GM12891 (cell line): ENCODE measurements at regions not wholly inside any gene's neighbourhood (a gene's known extent, or its start where the extent isn't known, plus 50 kb on each side); places are given as distances from the start of the nearest gene placed in this dataset.

Experiments
- PAX5 ChIP-seq: IDR thresholded peaks from 2 replicates; pipeline ENCODE4 v1.6.1; 2011; ENCODE audit warnings: low read length, moderate library complexity, mild to moderate bottlenecking; ENCODE audit not compliant: insufficient read depth, severe bottlenecking
- POLR2A ChIP-seq: IDR thresholded peaks from 2 replicates; pipeline ENCODE4 v1.6.1; 2011; ENCODE audit warnings: low read depth, low read length, control low read depth
- POLR2AphosphoS5 ChIP-seq: IDR thresholded peaks from 2 replicates; pipeline ENCODE4 v1.6.1; 2011; ENCODE audit warnings: low read depth, low read length, control low read depth
- POU2F2 ChIP-seq: IDR thresholded peaks from 2 replicates; pipeline ENCODE4 v1.6.1; 2011; ENCODE audit warnings: low read depth, mild to moderate bottlenecking, control low read depth, low read length, moderate library complexity
- SPI1 ChIP-seq: IDR thresholded peaks from 2 replicates; pipeline ENCODE4 v1.6.1; 2011; ENCODE audit warnings: low read depth, low read length, control low read depth
- TAF1 ChIP-seq: IDR thresholded peaks from 2 replicates; pipeline ENCODE4 v1.6.1; 2011; ENCODE audit warnings: low read depth, low read length, control low read depth

- TF ChIP-seq POLR2AphosphoS5: no peak
- TF ChIP-seq POLR2A: no peak
- TF ChIP-seq TAF1: no peak
- no peak for TF ChIP-seq PAX5
- no peak for TF ChIP-seq SPI1
- no peak for TF ChIP-seq POU2F2
Observed at GRCh38 chr3:94619643-94620042, 556.8 kb downstream of the NSUN3 start.
